ENCODE measurements at regions not wholly inside any gene's neighbourhood (a gene's known extent, or its start where the extent isn't known, plus 50 kb on each side); places are given as distances from the start of the nearest gene placed in this dataset.

DNA sequence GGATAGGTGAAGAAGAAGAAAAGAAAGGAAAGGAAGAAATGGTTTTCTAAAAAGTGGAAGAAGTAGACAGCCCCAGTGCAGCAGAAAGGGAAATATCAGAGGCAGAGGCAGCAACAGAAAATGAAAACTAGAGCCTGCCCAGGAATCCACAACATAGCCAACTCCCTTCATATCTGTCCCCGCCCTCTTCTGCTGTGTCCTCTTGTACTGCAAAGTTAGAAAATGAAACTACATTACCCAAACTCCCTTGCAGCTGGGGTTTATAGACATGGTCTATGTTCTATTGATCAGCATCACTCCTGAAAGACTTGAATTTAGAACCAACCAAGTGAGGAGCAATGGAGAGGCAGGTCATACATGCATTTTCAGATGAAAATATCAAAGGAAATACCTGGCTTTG, 200.5 kb upstream of the PHACTR1 start:
- Histone ChIP-seq H3K4me1 (replicated peaks in 1 of 2) (no peaks in the 10 kb centered on the region), H3K4me3 (no peak overlapping the region), H3K27ac (no peak overlapping the region)
- in situ Hi-C loops (cut with MboI; ENCODE audit: low pct_unique_long_range_greater_than_20kb in 2 of 9, low sequenced_read_pairs in 9 of 9, unreplicated experiment in 9 of 9) = no loop called here
- ATAC-seq (replicated peaks in 6 of 8) = peak in 3 of 8 experiments; percentile 68 to 94 (median 93)
- 14 to 100% (median 67%) methylated on average over 1 of the region's 1 CpG; no CpG with 5 or more reads in 5 of the 10 experiments for WGBS, 10 experiments

GRCh38 chr6:12522347-12522746, 194.2 kb upstream of the PHACTR1 start:
- Histone ChIP-seq H3K4me1 (replicated peaks in 1 of 2) (no peaks in the 10 kb centered on the region), H3K4me3 (no peak overlapping the region), H3K27ac (no peak overlapping the region)
- WGBS, 10 experiments = 14 to 100% (median 86%) methylated on average over 1 of the region's 1 CpG; no CpG with 5 or more reads in 1 of the 10 experiments
- in situ Hi-C loops (cut with MboI; ENCODE audit: low pct_unique_long_range_greater_than_20kb in 2 of 9, low sequenced_read_pairs in 9 of 9, unreplicated experiment in 9 of 9) = no loop called here
- ATAC-seq (replicated peaks in 6 of 8) = no peak

DNA sequence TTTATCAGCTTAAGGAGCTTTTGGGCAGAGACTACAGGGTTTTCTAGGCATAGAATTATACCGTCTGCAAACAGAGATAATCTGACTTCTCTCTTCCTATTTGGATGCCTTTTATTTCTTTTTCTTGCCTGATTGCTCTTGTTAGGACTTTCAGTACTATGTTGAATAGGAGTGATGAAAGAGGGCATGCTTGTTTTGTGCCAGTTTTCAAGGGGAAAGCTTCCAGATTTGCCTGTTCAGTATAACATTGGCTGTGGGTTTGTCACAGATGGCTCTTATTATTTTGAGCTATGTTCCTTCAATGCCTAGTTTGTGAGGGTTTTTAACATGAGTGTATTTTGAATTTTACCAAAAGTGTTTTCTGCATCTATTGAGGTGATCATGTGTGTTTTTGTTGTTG, 192.8 kb upstream of the PHACTR1 start:
- in situ Hi-C loops (cut with MboI; ENCODE audit: low pct_unique_long_range_greater_than_20kb in 2 of 9, low sequenced_read_pairs in 9 of 9, unreplicated experiment in 9 of 9) = no loop called here
- Histone ChIP-seq H3K4me1 (replicated peaks in 1 of 2) (no peaks in the 10 kb centered on the region), H3K27ac (no peak overlapping the region), H3K4me3 (no peak overlapping the region)
- 25 to 100% (median 80%) methylated on average over 1 of the region's 1 CpG; no CpG with 5 or more reads in 3 of the 10 experiments for WGBS, 10 experiments
- no peak for ATAC-seq (replicated peaks in 6 of 8)

DNA sequence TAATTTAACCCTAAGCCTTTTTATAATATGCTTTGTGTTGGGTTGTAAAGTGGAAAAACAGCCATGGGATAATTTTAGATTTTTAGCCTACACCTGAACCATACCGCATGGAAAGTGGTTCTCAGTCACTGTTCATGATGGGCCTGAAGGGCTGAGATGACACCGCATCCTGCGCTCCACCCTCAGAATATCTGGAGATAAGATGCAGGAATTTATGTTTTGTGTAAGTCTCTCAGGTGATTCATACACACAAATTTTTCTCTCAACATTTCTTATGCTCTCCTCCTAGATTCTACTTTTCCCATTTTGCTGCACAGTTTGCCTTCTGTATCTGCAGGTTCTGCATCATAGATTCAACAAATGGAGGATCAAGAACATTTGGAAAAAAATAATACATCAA, 191.3 kb upstream of the PHACTR1 start:
- 41 to 100% (median 87%) methylated on average over 1 to 3 of the region's 3 CpGs; no CpG with 5 or more reads in 1 of the 10 experiments for WGBS, 10 experiments
- in situ Hi-C loops (cut with MboI; ENCODE audit: low pct_unique_long_range_greater_than_20kb in 2 of 9, low sequenced_read_pairs in 9 of 9, unreplicated experiment in 9 of 9) = no loop called here

GRCh38 chr6:12527339-12527738, 189.2 kb upstream of the PHACTR1 start:
- in situ Hi-C loops (cut with MboI; ENCODE audit: low pct_unique_long_range_greater_than_20kb in 2 of 9, low sequenced_read_pairs in 9 of 9, unreplicated experiment in 9 of 9) = no loop called here
- Histone ChIP-seq H3K4me1 (replicated peaks in 1 of 2) (no peaks in the 10 kb centered on the region), H3K27ac (no peak overlapping the region), H3K4me3 (no peak overlapping the region)
- 0 to 100% (median 78%) methylated on average over 1 to 2 of the region's 2 CpGs for WGBS, 10 experiments
- no peak for ATAC-seq (replicated peaks in 6 of 8)

More for the DNA sequence above, 191.3 kb upstream of the PHACTR1 start:
- H3K27ac ChIP-seq = no peak overlapping the region
- H3K4me1 ChIP-seq (replicated peaks in 1 of 2) = no peaks in the 10 kb centered on the region
- no peak for ATAC-seq (replicated peaks in 6 of 8)
- H3K4me3 ChIP-seq = no peak overlapping the region

DNA sequence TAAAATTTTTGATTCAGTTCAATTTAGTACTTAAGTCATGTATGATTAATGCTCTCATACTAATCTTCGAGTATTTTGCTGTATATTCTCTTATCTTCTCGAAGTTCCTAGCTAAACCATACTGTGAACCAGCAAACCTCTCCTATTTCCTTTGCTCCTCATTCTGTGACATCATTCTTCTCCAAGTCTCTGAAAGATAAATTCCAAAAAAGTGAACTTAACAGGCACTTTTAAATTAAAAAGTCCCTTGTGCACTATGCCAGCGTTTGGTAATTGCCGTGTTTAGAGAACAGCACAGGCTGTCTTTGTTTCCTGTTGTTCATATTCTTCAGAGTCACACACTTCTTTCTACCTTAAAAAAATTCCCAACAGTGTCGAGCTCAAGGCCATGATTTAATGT, 188.4 kb upstream of the PHACTR1 start:
- ATAC-seq (replicated peaks in 6 of 8) = no peak
- H3K4me3 ChIP-seq = no peak overlapping the region
- H3K27ac ChIP-seq = no peak overlapping the region
- WGBS, 10 experiments = 32 to 100% (median 80%) methylated on average over 2 to 5 of the region's 5 CpGs
- in situ Hi-C loops (cut with MboI; ENCODE audit: low pct_unique_long_range_greater_than_20kb in 2 of 9, low sequenced_read_pairs in 9 of 9, unreplicated experiment in 9 of 9) = no loop called here
- H3K4me1 ChIP-seq (replicated peaks in 1 of 2) = no peaks in the 10 kb centered on the region

DNA sequence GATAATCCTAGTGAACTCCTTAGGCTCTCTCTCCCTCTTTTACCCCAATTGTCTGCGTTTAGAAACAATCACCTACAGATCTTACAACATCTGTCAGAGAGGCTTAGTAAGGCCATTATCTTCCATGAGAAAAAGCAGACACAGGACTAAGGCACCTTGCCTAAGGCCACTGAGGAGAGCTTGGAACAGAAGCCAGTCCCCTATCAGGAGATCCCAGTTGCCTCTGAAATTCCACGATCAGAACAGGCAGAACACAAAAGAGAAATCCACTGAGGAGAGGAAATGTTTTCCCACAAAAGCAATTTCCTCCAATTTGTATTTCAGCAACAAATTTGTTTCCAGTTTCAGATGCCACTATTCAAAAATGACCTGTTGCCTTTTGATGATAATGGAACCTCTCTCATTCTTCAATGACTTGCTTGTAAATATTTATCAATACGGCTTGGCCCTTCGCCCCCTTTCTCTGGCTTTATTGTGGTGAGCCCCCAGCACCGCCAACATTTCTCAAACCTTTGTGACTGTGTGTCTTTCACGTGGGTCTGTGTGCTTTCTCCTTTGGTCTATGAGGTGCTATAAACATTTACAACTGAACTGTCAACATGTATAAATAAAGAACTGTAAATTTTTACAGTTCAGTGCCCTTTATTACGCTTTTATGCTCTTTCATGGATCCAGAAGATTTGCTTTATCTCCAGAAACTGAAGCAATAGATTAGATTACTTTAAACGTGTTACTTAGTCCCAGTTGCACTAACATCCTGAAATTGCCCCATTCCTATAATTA, 187.8 kb upstream of the PHACTR1 start:
- Histone ChIP-seq H3K4me1 (replicated peaks in 1 of 2) (no peaks in the 10 kb centered on the region), H3K4me3 (no peak overlapping the region), H3K27ac (no peak overlapping the region)
- ATAC-seq (replicated peaks in 6 of 8) = no peak
- in situ Hi-C loops (cut with MboI; ENCODE audit: low pct_unique_long_range_greater_than_20kb in 2 of 9, low sequenced_read_pairs in 9 of 9, unreplicated experiment in 9 of 9) = no loop called here
- WGBS, 10 experiments = 41 to 69% (median 54%) methylated on average over 2 to 8 of the region's 8 CpGs

DNA sequence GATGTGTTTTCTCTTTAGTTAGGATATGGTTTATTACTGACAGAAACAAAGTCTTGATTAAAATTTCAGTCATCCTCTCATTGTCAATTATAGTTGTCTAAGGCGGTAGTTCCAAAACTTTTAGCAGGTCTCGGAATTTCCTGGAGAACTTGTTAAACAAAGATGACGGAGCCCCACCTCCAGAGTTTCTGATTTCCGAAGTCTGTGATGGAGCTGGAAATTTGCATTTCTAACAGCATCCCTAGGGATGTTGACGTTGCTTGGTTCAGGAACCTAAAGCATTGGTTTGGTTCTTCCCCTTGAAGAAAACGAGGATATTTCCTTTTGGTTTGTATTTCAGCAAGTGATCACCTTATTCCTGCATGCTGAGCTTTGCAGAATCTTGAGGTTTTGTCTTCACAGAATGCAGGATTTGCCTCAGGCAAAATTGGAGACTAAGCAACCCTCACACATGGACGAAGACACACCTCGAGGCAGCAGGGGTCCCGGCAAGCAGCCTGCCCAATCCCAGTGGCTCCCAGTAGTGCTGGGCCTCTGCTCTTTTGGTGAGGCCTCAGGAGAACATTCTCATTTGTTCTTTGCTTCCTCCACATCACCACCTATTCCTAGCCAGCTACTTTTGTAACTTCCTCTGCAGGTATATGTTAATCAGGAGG, 187.1 kb upstream of the PHACTR1 start:
- H3K4me3 ChIP-seq = no peak overlapping the region
- H3K27ac ChIP-seq = no peak overlapping the region
- 30 to 82% (median 67%) methylated on average over 2 to 9 of the region's 9 CpGs for WGBS, 10 experiments
- no peaks in the 10 kb centered on the region for H3K4me1 ChIP-seq (replicated peaks in 1 of 2)
- ATAC-seq (replicated peaks in 6 of 8) = no peak
- in situ Hi-C loops (cut with MboI; ENCODE audit: low pct_unique_long_range_greater_than_20kb in 2 of 9, low sequenced_read_pairs in 9 of 9, unreplicated experiment in 9 of 9) = no loop called here

GRCh38 chr6:12530345-12530744, 186.2 kb upstream of the PHACTR1 start:
- ATAC-seq (replicated peaks in 6 of 8) = no peak
- H3K4me3 ChIP-seq = no peak overlapping the region
- no peaks in the 10 kb centered on the region for H3K4me1 ChIP-seq (replicated peaks in 1 of 2)
- 40 to 100% (median 88%) methylated on average over 1 to 2 of the region's 2 CpGs; no CpG with 5 or more reads in 4 of the 10 experiments for WGBS, 10 experiments
- H3K27ac ChIP-seq = no peak overlapping the region
- in situ Hi-C loops (cut with MboI; ENCODE audit: low pct_unique_long_range_greater_than_20kb in 2 of 9, low sequenced_read_pairs in 9 of 9, unreplicated experiment in 9 of 9) = no loop called here

DNA sequence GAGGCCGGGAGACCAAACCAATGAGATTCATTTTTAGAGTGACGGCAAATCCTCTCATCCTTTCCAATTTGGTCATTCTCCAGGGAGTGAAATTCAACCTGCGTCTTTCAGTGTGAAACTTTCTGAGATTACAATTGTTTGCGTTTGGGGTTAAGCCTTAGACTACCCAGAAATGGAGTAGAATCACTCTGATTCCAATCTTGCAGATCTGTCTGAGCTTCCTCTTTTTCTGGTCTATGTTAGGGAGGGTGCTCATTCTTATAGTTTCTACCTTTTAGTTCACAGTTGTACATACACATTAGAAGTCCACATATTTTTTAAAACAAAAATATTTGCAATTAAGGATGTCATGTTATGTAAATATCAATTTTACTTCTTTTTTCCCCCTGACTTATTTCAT, 183.0 kb upstream of the PHACTR1 start:
- H3K27ac ChIP-seq = no peak overlapping the region
- ATAC-seq (replicated peaks in 6 of 8) = no peak
- no peak overlapping the region for H3K4me3 ChIP-seq
- WGBS, 10 experiments = 60 to 100% (median 93%) methylated on average over 1 to 4 of the region's 4 CpGs; no CpG with 5 or more reads in 2 of the 10 experiments
- in situ Hi-C loops (cut with MboI; ENCODE audit: low pct_unique_long_range_greater_than_20kb in 2 of 9, low sequenced_read_pairs in 9 of 9, unreplicated experiment in 9 of 9) = no loop called here
- peaks cover 0 to 2% of the 10 kb centered on the region in 2 donors for H3K4me1 ChIP-seq (replicated peaks in 1 of 2)

- Histone ChIP-seq H3K27ac (no peak overlapping the region), H3K4me1 (replicated peaks in 1 of 2) (peaks cover 0 to 2% of the 10 kb centered on the region in 2 donors), H3K4me3 (no peak overlapping the region)
- peak in 1 of 8 experiments; percentile 57 for ATAC-seq (replicated peaks in 6 of 8)
- WGBS, 10 experiments = 28 to 92% (median 80%) methylated on average over 1 to 4 of the region's 4 CpGs; no CpG with 5 or more reads in 2 of the 10 experiments
- in situ Hi-C loops (cut with MboI; ENCODE audit: low pct_unique_long_range_greater_than_20kb in 2 of 9, low sequenced_read_pairs in 9 of 9, unreplicated experiment in 9 of 9) = no loop called here
Observed at GRCh38 chr6:12534069-12534853, 182.3 kb upstream of the PHACTR1 start.

DNA sequence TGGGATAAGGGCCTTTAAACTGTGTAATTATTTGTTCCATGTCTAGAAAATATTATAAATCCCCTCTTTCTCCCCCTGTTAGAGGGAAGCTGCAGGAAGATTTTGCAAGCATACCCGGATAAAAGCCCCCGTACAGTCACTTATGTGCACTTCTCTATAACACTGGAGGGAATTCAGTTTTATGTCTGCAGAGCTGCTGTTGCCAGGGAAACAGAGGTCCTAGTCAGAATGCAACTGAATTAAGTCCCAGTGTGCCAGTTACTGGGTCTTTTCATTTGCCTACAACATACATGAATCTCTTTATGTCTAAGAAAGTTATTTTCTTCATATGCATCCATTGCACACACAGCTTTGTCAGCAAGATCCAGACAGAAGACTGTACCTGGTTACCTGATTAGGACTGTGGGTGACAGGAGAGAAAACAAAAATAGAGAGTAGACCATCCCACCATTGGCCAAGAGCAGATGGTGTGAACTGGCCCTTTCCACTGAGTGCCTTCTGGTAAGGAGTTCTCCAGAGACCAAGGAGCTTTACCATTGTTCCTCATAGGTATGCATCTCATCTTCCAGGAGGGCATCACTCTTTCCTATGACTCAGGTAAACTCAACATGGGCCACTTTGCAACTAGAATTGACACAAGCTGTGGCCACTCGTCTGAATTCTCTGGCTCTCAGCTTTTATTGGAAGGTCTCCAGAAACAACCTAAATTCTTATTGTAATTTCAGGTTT, 180.8 kb upstream of the PHACTR1 start:
- WGBS, 10 experiments = 0 to 100% (median 79%) methylated on average over 1 to 3 of the region's 3 CpGs; no CpG with 5 or more reads in 2 of the 10 experiments

More for the DNA sequence above, 180.8 kb upstream of the PHACTR1 start:
- peak in 1 of 8 experiments; percentile 26 for ATAC-seq (replicated peaks in 6 of 8)
- in situ Hi-C loops (cut with MboI; ENCODE audit: low pct_unique_long_range_greater_than_20kb in 2 of 9, low sequenced_read_pairs in 9 of 9, unreplicated experiment in 9 of 9) = no loop called here
- no peak overlapping the region for H3K27ac ChIP-seq
- H3K4me3 ChIP-seq = no peak overlapping the region
- peaks cover 0 to 2% of the 10 kb centered on the region in 2 donors for H3K4me1 ChIP-seq (replicated peaks in 1 of 2)
